Activated CD8-positive, alpha-beta memory T cell treated with anti-CD3 and anti-CD28 coated beads for 48 hours (primary cell): ENCODE measurements at regions not wholly inside any gene's neighbourhood (a gene's known extent, or its start where the extent isn't known, plus 50 kb on each side); places are given as distances from the start of the nearest gene placed in this dataset.
"Not testable (repeated sequence)": the region's sequence is repeated elsewhere in the genome, so short reads cannot be mapped to it uniquely, and the experiment has no call there.

Experiments
- DNase-seq, 3 experiments: peaks; one replicate each; pipeline ENCODE4 v3.0.0-alpha.2; 2020; ENCODE audit warnings: low read depth in 2 of 3, low spot score in 2 of 3

- no peak for DNase-seq
Observed at GRCh38 chr4:64216741-64217140, 192.5 kb downstream of the TECRL start.

GRCh38 chr4:64205376-64205775, 203.9 kb downstream of the TECRL start:
- no peak for DNase-seq

- DNase-seq: no peak
Observed at GRCh38 chr4:64200001-64200555, 209.2 kb downstream of the TECRL start.

GRCh38 chr4:64195582-64195981, 213.7 kb downstream of the TECRL start:
- DNase-seq: no peak

GRCh38 chr4:64192731-64193412, 216.4 kb downstream of the TECRL start:
- no peak for DNase-seq

- no peak for DNase-seq
Observed at GRCh38 chr4:64174247-64174882, 234.9 kb downstream of the TECRL start.

- DNase-seq: no peak
Observed at GRCh38 chr4:64166365-64166764, 242.9 kb downstream of the TECRL start.

GRCh38 chr4:64158648-64159326, 250.5 kb downstream of the TECRL start:
- DNase-seq: peak in 1 of 3 experiments; percentile 12

GRCh38 chr4:64157397-64157796, 251.9 kb downstream of the TECRL start:
- DNase-seq: no peak

GRCh38 chr4:64156253-64156652, 253.0 kb downstream of the TECRL start:
- no peak for DNase-seq

GRCh38 chr4:64146030-64146429, 263.2 kb downstream of the TECRL start:
- DNase-seq: no peak

GRCh38 chr4:64144994-64145393, 264.3 kb downstream of the TECRL start:
- DNase-seq: no peak

- DNase-seq: no peak
Observed at GRCh38 chr4:64130907-64131306, 278.3 kb downstream of the TECRL start.

GRCh38 chr4:64125354-64125753, 283.9 kb downstream of the TECRL start:
- no peak for DNase-seq

GRCh38 chr4:64121803-64122202, 287.4 kb downstream of the TECRL start:
- DNase-seq: no peak

- DNase-seq: no peak
Observed at GRCh38 chr4:64105903-64106302, 303.3 kb downstream of the TECRL start.

- no peak for DNase-seq
Observed at GRCh38 chr4:64095398-64095797, 313.9 kb downstream of the TECRL start.

- DNase-seq: no peak
Observed at GRCh38 chr4:64079316-64079715, 329.9 kb downstream of the TECRL start.

GRCh38 chr4:64068096-64068495, 341.2 kb downstream of the TECRL start:
- no peak for DNase-seq

- DNase-seq: no peak
Observed at GRCh38 chr4:64062991-64063390, 346.3 kb downstream of the TECRL start.

- not testable (repeated sequence) for DNase-seq
Observed at GRCh38 chr4:64037033-64037432, 372.2 kb downstream of the TECRL start.

- DNase-seq: no peak
Observed at GRCh38 chr4:64022560-64022959, 386.7 kb downstream of the TECRL start.
